Pancreas (tissue), 10 donors: ENCODE measurements at regions not wholly inside any gene's neighbourhood (a gene's known extent, or its start where the extent isn't known, plus 50 kb on each side); places are given as distances from the start of the nearest gene placed in this dataset.

Experiments used
- ATAC-seq, 4 donors: fragments of 200-7000 bp; cut with Tn5 transposase; one replicate each; pipeline versions ENCODE4 v1.8.0 to v1.9.1; 2020; ENCODE audit warnings: mild to moderate bottlenecking in 4 of 4, moderate library complexity in 4 of 4
- DNase-seq, 6 donors: peaks; one replicate each; pipeline ENCODE4 v3.0.0-alpha.2; 2020
- FAIRE-seq: peaks from 2 replicates; lab custom pipeline; 2012; peaks lifted over from hg19 to GRCh38; lab: Jason Lieb, UNC
- H3K27ac ChIP-seq, 4 donors: fragments of 200-600 bp; sonication (generic); 1 replicate in 3 of 4; 2 replicates in 1 of 4; pipeline versions ENCODE4 v1.5.0 to v1.8.0; 2020
- H3K27me3 ChIP-seq, 4 donors: fragments of 200-600 bp; one replicate each; pipeline ENCODE4 v1.8.0; 2021
- H3K36me3 ChIP-seq, 3 donors: fragments of 200-600 bp; sonication (generic) in 1 of 3; one replicate each; pipeline versions ENCODE4 v1.5.0 to v1.8.0; 2020 to 2021
- H3K4me1 ChIP-seq, 3 donors: fragments of 200-600 bp; one replicate each; pipeline ENCODE4 v1.8.0; 2021
- H3K4me3 ChIP-seq, 4 donors: fragments of 200-600 bp; sonication (generic) in 2 of 4; one replicate each; pipeline versions ENCODE4 v1.5.0 to v1.8.0; 2020 to 2021
- H3K9me3 ChIP-seq, 4 donors: fragments of 200-600 bp; one replicate each; pipeline ENCODE4 v1.8.0; 2021
- WGBS, 2 donors: extraction: QIAGEN DNeasy Blood & Tissue Kit; methylation state at CpG; one replicate each; pipeline ENCODE4 v1.1.7; 2013; 5-methylcytosine and 5-hydroxymethylcytosine counted together
- intact Hi-C, 3 donors: fragments of 100-400 bp; cut with DNase I; formaldehyde crosslinking; loops; one replicate each; pipeline versions ENCODE4 v1.11.1 to v1.14.2; 2022
- TF ChIP-seq, protein P1 (sequence below), 4 donors: fragments of 200-600 bp; sonication (generic) in 3 of 4; IDR thresholded peaks; one replicate each; pipeline versions ENCODE4 v1.5.0 to v1.8.0; 2021; ENCODE audit warnings: antibody characterized with exemption in 4 of 4
- donor health status: healthy with polysubstance abuse.
- donor health status: DM: no; HTN: no; CAD: no; lungs with moderate emphysema.
- donor health status: DM: no; HTN: no; CAD: no.
- donor health status: control.
- donor health status: control.
- donor health status: Bipolar disorder and iron deficiency.
- donor health status: DM: yes; HTN: yes; CAD: no.
- donor health status: DM: no; HTN: no; CAD: no.
- donor health status: DM: no; HTN: no; CAD: no.
- donor health status: DM: yes; HTN: yes; CAD: no.

GRCh38 chr2:120992791-120993555, 257.3 kb downstream of the GLI2 start:
- no peak overlapping the region for H3K27ac ChIP-seq
- FAIRE-seq (no peak), ATAC-seq (no peak), DNase-seq (peak in 1 of 6 donors; percentile 4)
- no peaks in the 10 kb centered on the region for H3K36me3 ChIP-seq
- H3K9me3 ChIP-seq: no peaks in the 10 kb centered on the region
- no peaks in the 10 kb centered on the region for H3K4me1 ChIP-seq
- intact Hi-C loops: no loop called here
- TF ChIP-seq, protein P1, sequence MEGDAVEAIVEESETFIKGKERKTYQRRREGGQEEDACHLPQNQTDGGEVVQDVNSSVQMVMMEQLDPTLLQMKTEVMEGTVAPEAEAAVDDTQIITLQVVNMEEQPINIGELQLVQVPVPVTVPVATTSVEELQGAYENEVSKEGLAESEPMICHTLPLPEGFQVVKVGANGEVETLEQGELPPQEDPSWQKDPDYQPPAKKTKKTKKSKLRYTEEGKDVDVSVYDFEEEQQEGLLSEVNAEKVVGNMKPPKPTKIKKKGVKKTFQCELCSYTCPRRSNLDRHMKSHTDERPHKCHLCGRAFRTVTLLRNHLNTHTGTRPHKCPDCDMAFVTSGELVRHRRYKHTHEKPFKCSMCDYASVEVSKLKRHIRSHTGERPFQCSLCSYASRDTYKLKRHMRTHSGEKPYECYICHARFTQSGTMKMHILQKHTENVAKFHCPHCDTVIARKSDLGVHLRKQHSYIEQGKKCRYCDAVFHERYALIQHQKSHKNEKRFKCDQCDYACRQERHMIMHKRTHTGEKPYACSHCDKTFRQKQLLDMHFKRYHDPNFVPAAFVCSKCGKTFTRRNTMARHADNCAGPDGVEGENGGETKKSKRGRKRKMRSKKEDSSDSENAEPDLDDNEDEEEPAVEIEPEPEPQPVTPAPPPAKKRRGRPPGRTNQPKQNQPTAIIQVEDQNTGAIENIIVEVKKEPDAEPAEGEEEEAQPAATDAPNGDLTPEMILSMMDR (IDR thresholded peaks at IDR 0.05): no peak
- no peak overlapping the region for H3K4me3 ChIP-seq
- 86 to 91% methylated on average over 9 to 11 of the region's 11 CpGs for WGBS, 2 donors
- no peaks in the 10 kb centered on the region for H3K27me3 ChIP-seq

DNA sequence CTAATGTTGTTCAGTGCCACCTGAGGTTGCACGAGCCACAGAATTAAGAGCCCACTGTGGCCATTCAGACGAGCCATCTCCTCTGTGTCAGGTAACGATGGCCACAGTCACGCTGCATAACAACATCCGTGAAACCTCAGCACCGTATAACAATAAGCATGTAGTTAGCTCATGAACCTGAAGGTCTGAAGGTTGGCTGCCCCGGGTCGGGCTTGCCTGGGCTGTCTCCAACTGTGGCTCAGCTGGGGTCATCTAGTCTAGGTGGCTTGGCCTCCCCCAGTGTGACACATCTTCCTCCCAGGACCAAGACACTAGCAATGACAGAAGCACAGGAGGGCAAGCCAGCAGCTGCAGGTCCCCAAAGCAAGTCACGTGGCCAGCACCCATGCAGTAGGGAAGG, 258.0 kb downstream of the GLI2 start:
- peak in 1 of 6 donors; percentile 2 for DNase-seq
- Histone ChIP-seq H3K27me3 (no peaks in the 10 kb centered on the region), H3K27ac (no peak overlapping the region), H3K4me1 (no peaks in the 10 kb centered on the region), H3K4me3 (no peak overlapping the region), H3K9me3 (no peaks in the 10 kb centered on the region), H3K36me3 (no peaks in the 10 kb centered on the region)
- WGBS, 2 donors: 72 to 78% methylated on average over 9 of the region's 9 CpGs
- ATAC-seq: no peak
- TF ChIP-seq, protein P1 (IDR thresholded peaks at IDR 0.05): no peak
- intact Hi-C loops: no loop called here
- no peak for FAIRE-seq

GRCh38 chr2:120994301-120994995, 258.8 kb downstream of the GLI2 start:
- Histone ChIP-seq H3K27me3 (no peaks in the 10 kb centered on the region), H3K36me3 (no peaks in the 10 kb centered on the region), H3K4me1 (no peaks in the 10 kb centered on the region), H3K4me3 (no peak overlapping the region), H3K9me3 (no peaks in the 10 kb centered on the region), H3K27ac (no peak overlapping the region)
- DNase-seq (peak in 1 of 6 donors; percentile 4), FAIRE-seq (no peak), ATAC-seq (no peak)
- 88 to 91% methylated on average over 14 of the region's 14 CpGs for WGBS, 2 donors
- intact Hi-C loops: no loop called here
- TF ChIP-seq, protein P1 (IDR thresholded peaks at IDR 0.05): no peak

- 86 to 88% methylated on average over 7 of the region's 7 CpGs for WGBS, 2 donors
- FAIRE-seq: no peak
These were observed 259.5 kb downstream of the GLI2 start for GRCh38 chr2:120995152-120995551.

More at GRCh38 chr2:120995152-120995551, 259.5 kb downstream of the GLI2 start:
- H3K4me3 ChIP-seq: no peak overlapping the region
- no peak overlapping the region for H3K27ac ChIP-seq
- no peaks in the 10 kb centered on the region for H3K4me1 ChIP-seq
- ATAC-seq (no peak), DNase-seq (no peak)
- TF ChIP-seq, protein P1 (IDR thresholded peaks at IDR 0.05): no peak
- H3K36me3 ChIP-seq: no peaks in the 10 kb centered on the region
- intact Hi-C loops: no loop called here
- no peaks in the 10 kb centered on the region for H3K27me3 ChIP-seq
- H3K9me3 ChIP-seq: no peaks in the 10 kb centered on the region
